DOHH2 (cell line): ENCODE measurements at regions not wholly inside any gene's neighbourhood (a gene's known extent, or its start where the extent isn't known, plus 50 kb on each side); places are given as distances from the start of the nearest gene placed in this dataset.

Experiments used
- H3F3A ChIP-seq: fragments of 200-600 bp; sonication (generic), shearing (Covaris generic); 2 replicates; pipeline ENCODE4 v1.6.0; 2016; ENCODE audit warnings: antibody characterized with exemption, mild to moderate bottlenecking; ENCODE audit not compliant: control insufficient read depth, insufficient read depth
- H3K27ac ChIP-seq: fragments of 200-600 bp; sonication (generic); 2 replicates; pipeline ENCODE4 v1.5.1; 2014; ENCODE audit warnings: low read depth, mild to moderate bottlenecking, low read length, moderate library complexity
- H3K27me3 ChIP-seq: fragments of 200-600 bp; sonication (generic); 2 replicates; pipeline ENCODE4 v1.6.1; 2014; ENCODE audit warnings: mild to moderate bottlenecking, low read length, mixed read lengths; ENCODE audit not compliant: control insufficient read depth
- H3K36me3 ChIP-seq: fragments of 200-600 bp; sonication (generic); 2 replicates; pipeline ENCODE4 v1.6.1; 2014; ENCODE audit warnings: mild to moderate bottlenecking, low read length, moderate library complexity, mixed read lengths; ENCODE audit not compliant: control insufficient read depth
- H3K4me1 ChIP-seq: fragments of 200-600 bp; sonication (generic); 2 replicates; pipeline ENCODE4 v1.6.1; 2014; ENCODE audit warnings: mild to moderate bottlenecking, low read length, mixed read lengths; ENCODE audit not compliant: control insufficient read depth
- H3K4me2 ChIP-seq: fragments of 200-600 bp; sonication (generic); 2 replicates; pipeline ENCODE4 v1.6.0; 2014; ENCODE audit warnings: mild to moderate bottlenecking, low read length, moderate library complexity
- H3K4me3 ChIP-seq: fragments of 200-600 bp; sonication (generic); 2 replicates; pipeline ENCODE4 v1.5.1; 2014; ENCODE audit warnings: mild to moderate bottlenecking, low read length, mixed read lengths
- H3K79me2 ChIP-seq: fragments of 200-600 bp; sonication (generic); 2 replicates; pipeline ENCODE4 v1.6.1; 2014; ENCODE audit warnings: mild to moderate bottlenecking, low read length, mixed read lengths; ENCODE audit not compliant: control insufficient read depth
- H3K9me2 ChIP-seq: fragments of 200-600 bp; sonication (generic); replicated peaks from 2 replicates; pipeline ENCODE4 v1.6.1; 2014; ENCODE audit warnings: mild to moderate bottlenecking, low read length, mixed read lengths; ENCODE audit not compliant: control insufficient read depth
- H3K9me3 ChIP-seq: fragments of 200-600 bp; sonication (generic); 2 replicates; pipeline ENCODE4 v1.6.1; 2014; ENCODE audit warnings: antibody characterized with exemption, low read length, mixed read lengths; ENCODE audit not compliant: control insufficient read depth, insufficient read depth
- H4K20me1 ChIP-seq: fragments of 200-600 bp; sonication (generic); 2 replicates; pipeline ENCODE4 v1.6.0; 2014; ENCODE audit warnings: low read depth, mild to moderate bottlenecking, antibody characterized with exemption, low read length, moderate library complexity; ENCODE audit not compliant: control insufficient read depth, insufficient read depth
- CTCF ChIP-seq: fragments of 200-600 bp; sonication (generic); IDR thresholded peaks from one replicate; pipeline ENCODE4 v1.5.1; 2014; ENCODE audit warnings: antibody characterized with exemption, mild to moderate bottlenecking, low read depth, low read length; ENCODE audit not compliant: poor library complexity, severe bottlenecking
- EZH2phosphoT487 ChIP-seq: fragments of 200-600 bp; sonication (generic); IDR thresholded peaks from 2 replicates; pipeline ENCODE4 v1.6.1; 2017; ENCODE audit warnings: borderline replicate concordance, mild to moderate bottlenecking, antibody characterized with exemption, low read length, moderate library complexity, mixed read lengths

- no peaks in the 10 kb centered on the region for H4K20me1 ChIP-seq
- no peaks in the 10 kb centered on the region for H3K36me3 ChIP-seq
- H3K4me3 ChIP-seq, result no peak overlapping the region
- no peak overlapping the region for H3K27ac ChIP-seq
- no peaks in the 10 kb centered on the region for H3K27me3 ChIP-seq
- no peaks in the 10 kb centered on the region for H3K9me2 ChIP-seq
- no peaks in the 10 kb centered on the region for H3K79me2 ChIP-seq
- no peak overlapping the region for H3K4me2 ChIP-seq
- H3F3A ChIP-seq, result no peaks in the 10 kb centered on the region
- H3K4me1 ChIP-seq, result no peaks in the 10 kb centered on the region
- TF ChIP-seq EZH2phosphoT487, result no peak
- TF ChIP-seq CTCF, result no peak
- H3K9me3 ChIP-seq, result no peaks in the 10 kb centered on the region
Measured at GRCh38 chr9:21546949-21547348, 64.8 kb upstream of the IFNE start.

GRCh38 chr9:21549251-21549765 lies 67.2 kb upstream of the IFNE start:
- no peak for TF ChIP-seq CTCF
- no peak for TF ChIP-seq EZH2phosphoT487
- H3K9me3 ChIP-seq, result no peaks in the 10 kb centered on the region
- no peaks in the 10 kb centered on the region for H3K36me3 ChIP-seq
- H3K4me2 ChIP-seq, result no peak overlapping the region
- H3K9me2 ChIP-seq, result no peaks in the 10 kb centered on the region
- no peaks in the 10 kb centered on the region for H3K27me3 ChIP-seq
- no peaks in the 10 kb centered on the region for H3F3A ChIP-seq
- H3K27ac ChIP-seq, result no peak overlapping the region
- no peaks in the 10 kb centered on the region for H3K79me2 ChIP-seq
- no peak overlapping the region for H3K4me3 ChIP-seq
- no peaks in the 10 kb centered on the region for H3K4me1 ChIP-seq
- H4K20me1 ChIP-seq, result no peaks in the 10 kb centered on the region

- Histone ChIP-seq H3K4me3 (no peak overlapping the region), H3K79me2 (no peaks in the 10 kb centered on the region)
Measured at GRCh38 chr9:21549890-21550289, 67.8 kb upstream of the IFNE start.

More at GRCh38 chr9:21549890-21550289, 67.8 kb upstream of the IFNE start:
- Histone ChIP-seq H3F3A (no peaks in the 10 kb centered on the region), H3K27ac (no peak overlapping the region), H3K9me2 (no peaks in the 10 kb centered on the region), H3K4me2 (no peak overlapping the region), H4K20me1 (no peaks in the 10 kb centered on the region), H3K36me3 (no peaks in the 10 kb centered on the region), H3K27me3 (no peaks in the 10 kb centered on the region), H3K9me3 (no peaks in the 10 kb centered on the region), H3K4me1 (no peaks in the 10 kb centered on the region)
- no peak for TF ChIP-seq CTCF
- TF ChIP-seq EZH2phosphoT487, result no peak
